Hematopoietic multipotent progenitor cell treated with erythropoietin and hydrocortisone succinate and interleukin-3 and kit ligand, for 15 days (in vitro differentiated cells): ENCODE measurements at regions not wholly inside any gene's neighbourhood (a gene's known extent, or its start where the extent isn't known, plus 50 kb on each side); places are given as distances from the start of the nearest gene placed in this dataset.
"Not testable (repeated sequence)": the region's sequence is repeated elsewhere in the genome, so short reads cannot be mapped to it uniquely, and the experiment has no call there.

Experiments used
- DNase-seq: peaks from one replicate; pipeline ENCODE4 v3.0.0-alpha.2; 2015; ENCODE audit warnings: low spot score

DNA sequence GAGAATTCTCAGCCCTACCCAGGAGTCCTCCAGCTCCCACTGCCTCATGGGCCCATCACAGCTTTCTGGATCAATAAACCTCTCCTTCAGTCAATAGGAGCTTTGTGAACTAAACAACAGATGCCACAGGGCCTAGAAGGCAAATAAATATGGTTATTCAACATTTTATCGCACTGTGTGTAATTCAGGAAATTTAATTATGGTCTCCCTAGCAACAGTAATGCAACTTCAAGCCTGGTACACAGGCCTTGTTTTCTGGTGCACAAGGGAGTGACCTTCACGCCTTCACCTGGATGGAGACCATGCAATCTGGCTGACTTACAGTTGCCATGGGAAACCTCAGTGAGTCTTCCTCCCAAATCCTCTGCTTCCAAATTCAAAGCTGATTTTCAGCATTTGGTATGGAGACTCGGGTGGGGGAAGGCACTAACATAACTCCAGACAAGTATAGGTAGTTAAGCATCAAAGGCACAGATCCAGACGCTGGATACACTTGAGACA, 441.0 kb upstream of the NPVF start:
- DNase-seq = no peak

DNA sequence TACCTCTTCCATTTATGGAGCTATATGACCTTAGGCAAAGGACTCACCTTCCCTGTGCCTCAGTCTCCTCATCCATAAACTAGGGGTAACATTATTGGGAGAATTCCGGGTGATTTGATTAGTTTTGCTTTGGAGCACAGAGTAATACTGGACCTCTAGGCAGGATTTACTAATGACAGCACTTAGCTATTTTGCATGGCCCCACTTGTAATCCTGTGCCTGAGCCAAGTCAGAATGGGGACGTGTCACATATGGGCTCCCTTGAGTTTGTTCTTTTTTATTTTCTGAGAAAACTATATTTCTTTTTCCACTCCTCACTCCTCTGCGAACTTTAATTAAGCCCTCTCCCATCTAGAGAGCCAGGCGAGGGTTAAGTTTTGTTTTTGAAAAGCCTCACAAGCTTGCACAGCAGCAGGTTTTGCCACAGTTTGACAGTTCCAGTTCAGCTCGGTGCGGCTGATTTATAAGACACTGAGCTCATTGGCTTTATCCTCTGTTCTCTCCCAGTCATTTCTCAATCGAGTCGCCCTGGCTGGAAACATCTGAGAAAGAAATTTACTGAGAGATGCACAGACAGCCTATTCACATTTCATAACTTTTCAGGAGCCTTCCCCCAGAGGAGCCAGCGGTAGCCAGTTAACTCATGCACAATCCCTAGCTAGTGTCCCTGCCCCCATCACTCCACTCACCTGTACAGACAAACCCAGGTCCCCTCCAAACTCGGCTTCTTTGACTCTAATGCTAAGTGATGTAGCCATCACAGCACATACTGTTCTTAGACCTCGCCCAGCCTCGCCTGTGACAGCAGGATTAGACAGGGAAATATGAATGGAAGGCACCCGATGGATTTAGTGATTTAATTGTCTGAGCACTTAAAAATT, 441.9 kb upstream of the NPVF start:
- no peak for DNase-seq

DNA sequence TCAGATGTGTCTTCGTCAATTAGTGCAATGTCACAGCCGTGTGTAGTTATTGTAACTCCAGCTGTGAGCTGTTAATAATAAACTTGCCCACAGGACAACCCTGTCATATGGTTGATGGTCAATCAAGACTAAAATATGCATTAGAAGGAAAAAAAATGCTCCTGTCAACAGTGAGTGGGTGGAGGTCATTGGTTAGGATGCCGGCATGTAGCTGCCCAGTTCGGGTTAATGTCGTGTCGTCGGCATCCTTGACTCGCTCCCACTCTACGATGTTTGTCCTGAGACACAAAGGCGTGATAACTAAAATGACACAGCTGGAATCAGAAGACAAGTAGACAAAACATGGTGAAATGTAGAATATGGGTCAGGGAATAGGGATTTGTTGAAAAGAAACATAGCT, 442.8 kb upstream of the NPVF start:
- DNase-seq = no peak

DNA sequence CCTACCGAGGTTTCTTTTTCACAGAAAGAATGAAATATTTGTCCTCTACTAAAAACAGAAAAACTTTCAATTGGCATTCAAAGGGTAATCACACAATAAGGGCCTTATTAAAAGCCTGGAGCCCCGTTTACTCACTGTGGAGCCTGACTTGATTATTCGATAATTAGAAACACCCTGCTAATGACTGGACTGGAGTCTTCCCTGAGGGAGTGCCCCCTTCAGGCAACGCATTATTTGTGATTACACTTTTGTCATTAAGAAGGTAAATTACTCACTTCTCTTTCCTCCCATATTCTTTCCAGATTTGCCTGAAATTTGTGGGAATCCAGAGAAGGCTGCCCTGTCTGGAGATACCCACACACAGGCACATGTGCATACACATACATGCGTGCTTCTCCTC, 444.2 kb upstream of the NPVF start:
- no peak for DNase-seq

DNA sequence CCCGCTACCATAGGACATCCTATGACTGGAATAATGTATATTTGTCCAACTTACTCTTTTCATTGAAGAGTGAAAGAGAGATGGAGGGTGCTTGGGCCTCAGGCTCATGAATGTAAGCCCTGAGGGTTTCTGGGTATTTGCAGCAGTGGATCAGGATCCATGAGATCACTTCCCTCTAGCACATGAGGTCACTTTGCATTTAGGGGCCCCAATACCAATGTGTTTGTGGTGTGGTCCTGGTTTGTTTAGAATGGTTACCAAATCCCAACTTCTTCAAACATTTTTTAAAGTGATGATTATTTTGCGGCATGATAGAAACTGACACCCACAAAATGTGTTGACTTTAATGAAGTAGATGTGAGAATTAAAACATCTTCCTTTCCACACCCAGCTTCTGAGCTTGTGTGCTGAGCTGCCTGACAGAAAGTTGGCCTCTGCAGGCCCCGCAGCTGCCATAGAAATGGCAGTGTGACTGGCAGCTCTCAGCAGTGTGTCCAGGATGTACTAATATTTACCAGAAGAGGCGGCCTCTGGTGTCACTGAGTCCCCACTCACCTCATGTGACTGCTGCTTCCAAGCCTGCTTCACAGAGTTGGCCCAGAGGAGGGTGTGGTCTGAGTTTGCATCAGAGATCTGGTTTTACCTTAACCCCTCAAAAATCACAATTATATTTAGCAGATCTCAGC, 447.6 kb upstream of the NPVF start:
- DNase-seq = no peak

DNA sequence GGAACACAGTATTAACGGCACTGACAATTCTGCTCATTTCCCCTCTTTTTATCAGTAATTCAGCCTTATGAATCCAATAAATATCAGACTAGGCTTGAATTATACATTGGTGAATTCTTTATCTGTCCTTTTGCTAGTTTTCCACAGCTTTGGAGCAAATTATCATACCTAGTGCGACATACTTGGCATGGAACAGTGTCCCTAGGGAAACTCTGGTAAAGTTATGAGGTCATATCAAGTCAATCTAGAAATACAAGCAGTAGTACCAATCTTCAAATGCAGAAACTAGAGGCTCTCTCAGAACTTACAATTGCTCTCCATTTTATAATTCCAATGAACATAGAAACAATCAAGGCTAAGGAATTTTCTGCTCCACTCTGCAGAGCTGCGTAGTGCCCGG, 449.3 kb upstream of the NPVF start:
- no peak for DNase-seq

DNA sequence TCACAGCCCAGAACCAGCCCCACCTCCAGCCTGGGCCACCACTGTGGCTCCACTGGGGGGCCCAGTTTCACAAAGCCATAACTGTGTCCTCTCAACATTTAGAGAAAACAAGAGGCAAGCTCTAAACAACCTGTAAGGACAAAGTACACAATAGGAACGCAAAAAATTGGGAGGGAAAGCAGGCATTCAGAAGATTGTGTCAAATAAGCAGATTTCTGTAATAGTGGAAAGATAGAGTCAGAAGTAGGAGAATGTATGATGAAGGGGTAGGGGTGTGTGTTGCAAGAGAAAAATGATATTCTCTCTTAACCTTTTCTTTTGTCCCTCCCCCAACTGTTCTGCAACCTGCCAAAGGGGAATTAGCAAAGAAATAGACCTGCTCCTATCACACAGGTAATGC, 449.9 kb upstream of the NPVF start:
- DNase-seq = no peak

DNA sequence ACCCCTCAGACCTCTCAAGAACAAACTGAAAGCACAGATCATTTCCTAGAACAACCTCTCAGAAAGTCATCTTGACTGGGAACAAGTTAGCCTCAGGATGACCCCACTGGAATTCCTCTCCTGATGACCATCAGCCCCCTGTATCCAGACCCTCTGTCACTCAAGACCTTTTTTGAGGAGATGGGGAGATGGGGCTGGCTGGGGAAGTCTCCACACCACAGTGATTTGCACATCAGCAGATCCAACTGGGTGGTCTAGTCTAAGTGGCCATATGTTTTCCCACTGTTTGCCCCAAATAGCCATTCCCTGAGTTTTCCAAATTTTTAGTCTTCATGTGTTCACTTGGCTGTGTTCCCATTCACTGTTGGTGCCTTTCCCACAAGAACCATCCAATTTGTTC, 452.4 kb upstream of the NPVF start:
- DNase-seq = no peak

DNA sequence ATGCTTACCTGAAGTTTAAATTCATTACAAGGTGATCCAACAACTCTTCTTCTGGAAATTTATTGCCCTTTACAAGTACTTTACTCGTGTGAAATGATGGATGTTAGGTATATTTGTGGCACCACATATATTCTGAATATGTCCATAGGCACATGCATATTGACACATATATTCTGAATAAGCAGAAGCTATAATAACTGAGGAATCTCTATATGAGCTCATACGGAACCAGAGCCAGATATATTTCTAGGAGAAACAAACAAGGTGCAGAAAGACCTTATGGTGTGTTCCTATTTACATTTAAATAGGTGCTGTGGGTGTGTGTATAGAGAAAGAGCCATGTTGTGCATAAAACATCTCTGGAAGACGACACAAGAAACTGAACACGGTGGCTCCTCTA, 456.1 kb upstream of the NPVF start:
- no peak for DNase-seq

DNA sequence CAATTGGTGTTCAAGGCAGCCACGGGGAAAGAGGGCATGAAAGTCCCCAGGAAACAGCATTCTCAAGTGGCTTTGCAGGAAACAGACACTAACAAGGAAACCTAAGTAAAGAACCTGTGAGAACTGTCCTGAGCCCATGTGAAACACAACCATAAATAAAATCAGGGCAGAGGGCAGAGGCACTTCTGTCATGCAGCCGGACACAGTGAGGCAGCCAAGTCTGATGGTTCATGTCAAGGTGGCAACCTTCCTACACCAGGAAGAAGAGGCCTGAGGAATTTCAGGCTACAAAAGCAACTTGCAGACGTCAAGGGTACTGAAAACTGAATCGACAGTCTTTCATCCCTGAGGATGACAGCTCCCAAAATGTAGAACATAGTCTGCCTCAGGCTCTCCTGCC, 458.2 kb upstream of the NPVF start:
- DNase-seq = no peak

DNA sequence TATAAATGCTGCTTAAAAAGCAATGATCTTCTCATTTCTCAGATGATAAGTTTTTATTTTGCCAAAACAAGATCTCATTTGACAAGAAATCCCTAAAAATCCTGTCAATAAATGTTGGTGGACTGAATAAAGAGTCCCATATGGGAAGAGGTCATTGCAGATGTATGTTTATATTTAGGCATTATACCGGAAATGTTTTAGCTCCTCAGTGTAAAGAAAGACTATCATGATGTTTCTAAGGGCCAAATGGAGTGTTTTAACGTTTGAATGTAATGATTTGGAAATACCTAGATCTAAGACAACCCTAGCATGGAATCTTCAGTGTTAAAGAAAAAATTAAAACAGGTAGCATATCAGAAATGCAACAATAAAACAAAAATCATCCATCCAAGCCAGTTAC, 457.8 kb upstream of the NFE2L3 start:
- no peak for DNase-seq

DNA sequence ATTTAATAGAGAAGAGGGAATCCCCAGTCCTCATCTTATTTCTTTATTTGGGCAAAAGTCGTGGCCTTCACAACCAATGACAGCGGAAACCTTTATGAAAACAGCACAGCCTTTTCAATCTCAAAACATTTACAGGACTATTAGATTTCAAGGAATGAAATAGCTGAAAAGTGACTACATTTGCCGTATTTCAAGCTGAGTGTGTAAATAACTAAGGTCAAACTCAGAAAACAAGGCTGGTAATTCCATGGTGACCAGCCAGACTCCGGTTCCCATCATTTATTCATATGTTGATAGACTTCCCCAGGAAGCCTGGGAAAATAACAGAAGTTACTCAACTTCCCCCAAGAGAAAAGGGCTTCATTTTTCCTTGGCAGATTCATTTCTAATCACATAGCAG, 457.3 kb upstream of the NFE2L3 start:
- DNase-seq = no peak

DNA sequence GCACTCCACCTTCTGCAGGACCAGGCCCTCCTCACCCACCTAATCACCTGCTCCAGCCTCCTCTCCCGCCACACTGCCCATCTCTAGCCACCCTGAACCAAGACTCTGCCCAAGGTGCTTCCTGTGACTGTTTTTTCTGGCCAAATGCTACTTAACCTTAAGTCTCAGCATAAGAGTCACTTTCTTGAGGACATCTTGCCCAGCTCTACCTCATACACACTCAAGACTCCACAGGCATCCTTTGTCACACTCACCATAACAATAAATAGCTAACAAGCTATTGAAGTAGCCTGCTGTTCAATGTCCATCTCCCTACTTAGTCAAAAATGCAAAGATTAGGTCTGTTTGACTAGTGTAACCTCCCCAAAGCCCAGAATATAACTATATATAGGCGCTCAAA, 455.4 kb upstream of the NFE2L3 start:
- no peak for DNase-seq

DNA sequence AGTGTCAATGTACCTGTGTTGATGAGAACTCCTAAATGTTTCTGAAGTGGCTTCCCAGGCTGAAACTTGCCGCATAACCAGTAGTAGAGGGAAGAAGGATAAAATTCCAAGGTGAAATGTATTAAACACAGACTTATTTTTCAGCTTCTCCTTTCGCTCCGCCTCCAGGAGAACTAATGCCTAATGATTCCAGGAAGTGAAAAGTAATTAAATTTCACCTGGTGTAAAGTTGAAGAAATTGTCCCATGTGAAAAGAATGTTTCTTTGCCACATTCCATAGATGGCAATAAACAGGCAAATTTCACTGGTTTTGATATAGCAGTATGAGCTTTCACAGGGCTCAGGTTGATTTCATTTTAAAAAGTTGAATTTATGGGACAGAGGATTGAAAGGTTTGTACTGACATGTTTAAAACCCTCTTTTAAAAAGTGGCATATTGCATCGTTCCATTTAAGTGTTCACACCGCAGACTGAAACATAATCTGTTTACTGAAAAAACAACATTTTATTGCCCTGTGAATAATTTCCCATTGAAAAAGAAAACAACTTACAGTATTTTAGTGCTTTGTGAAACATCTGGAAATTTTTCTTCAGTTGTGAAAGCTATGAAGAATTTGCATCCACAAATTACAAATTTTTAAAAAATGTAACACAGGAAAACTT, 453.4 kb upstream of the NFE2L3 start:
- DNase-seq = no peak

DNA sequence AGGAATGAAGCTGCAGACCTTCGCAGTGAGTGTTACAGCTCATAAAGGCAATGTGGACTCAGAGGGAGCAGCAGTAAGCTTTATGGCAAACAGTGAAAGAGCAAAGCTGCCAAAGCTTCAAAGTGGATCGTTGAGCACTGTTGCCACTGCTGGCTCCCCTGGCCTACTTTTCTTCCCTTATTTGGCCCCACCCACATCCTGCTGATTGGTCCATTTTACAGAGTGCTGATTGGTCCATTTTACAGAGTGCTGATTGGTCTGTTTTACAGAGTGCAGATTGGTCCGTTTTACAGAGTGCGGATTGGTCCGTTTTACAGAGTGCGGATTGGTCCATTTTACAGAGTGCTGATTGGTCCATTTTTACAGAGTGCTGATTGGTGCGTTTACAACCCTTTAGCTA, 451.9 kb upstream of the NFE2L3 start:
- DNase-seq = not testable (repeated sequence)

DNA sequence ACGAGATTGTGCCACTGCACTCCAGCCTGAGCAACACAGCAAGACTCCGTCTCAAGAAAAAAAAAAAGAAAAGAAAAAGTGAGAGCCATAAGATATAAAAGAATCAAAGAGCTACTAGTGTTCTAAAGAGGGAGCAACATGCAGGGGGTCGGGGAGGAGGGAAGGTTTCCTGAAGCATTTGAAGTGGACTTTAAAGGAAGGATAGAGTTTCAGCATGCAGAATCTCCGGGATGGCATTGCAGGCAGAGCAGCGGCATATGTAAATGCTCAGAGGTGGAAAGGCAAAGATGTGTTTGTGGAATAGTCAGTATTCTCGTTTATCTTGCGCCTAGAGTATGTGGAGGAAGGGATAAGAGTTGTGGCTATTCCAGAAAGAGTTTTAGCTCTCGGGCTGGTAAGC, 447.6 kb upstream of the NFE2L3 start:
- no peak for DNase-seq

DNA sequence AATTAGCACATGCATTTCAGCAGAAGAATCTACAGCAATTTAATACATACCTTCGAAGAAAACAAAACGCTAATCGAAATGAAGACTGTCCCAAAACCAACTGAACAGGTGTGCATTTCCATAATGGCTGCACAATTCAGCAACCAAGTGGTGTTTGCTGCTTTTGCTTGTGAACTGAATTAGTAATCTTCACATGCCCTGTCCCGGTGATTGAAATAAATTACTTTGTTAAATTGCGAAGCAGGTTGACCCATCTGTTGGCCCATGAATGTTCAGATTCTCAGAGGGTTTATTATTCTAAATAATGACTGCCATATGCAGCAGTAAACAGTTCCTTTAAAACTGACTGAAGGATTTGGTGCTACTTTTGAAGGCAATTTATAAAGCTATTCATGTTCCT, 445.2 kb upstream of the NFE2L3 start:
- no peak for DNase-seq

DNA sequence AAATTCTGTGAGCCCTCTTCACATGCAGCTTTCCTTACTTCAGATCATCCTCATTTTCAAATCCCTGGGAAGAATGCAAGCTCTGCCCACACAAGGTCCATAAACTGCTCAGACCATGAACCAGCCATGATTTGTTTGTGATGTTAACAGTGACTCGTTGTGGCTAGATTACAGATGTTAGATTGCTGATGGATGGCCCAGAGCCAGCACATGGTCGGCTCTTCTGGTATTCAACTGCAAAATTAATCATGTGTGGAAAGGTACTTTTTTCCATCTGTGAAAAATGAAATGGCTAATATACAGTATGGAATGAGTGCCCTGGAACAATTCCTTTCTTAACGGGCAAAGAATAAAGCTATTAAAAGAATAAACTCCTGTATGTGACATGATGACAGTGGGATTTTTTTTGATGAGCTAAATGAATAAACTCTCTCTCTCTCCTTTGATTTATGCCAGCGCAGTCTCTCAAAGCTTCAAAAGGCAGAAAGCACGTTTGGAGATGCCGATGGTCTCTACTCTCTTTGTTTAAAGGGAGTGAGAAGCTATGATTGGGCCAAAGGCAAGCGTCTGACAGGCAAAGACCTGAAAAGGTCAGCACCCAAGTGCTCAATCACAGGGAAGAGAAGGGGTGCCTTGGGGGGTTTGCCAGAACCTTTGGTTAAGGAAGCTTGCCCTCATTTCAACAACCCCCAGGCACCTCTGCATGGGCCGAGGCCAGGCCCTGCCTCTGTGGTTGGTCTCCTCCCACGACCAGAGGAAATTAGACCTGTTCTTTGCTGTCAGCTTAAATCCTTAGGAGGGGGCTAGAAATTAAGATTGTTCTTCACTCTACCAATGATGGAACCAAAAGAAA, 444.0 kb upstream of the NFE2L3 start:
- DNase-seq = no peak

DNA sequence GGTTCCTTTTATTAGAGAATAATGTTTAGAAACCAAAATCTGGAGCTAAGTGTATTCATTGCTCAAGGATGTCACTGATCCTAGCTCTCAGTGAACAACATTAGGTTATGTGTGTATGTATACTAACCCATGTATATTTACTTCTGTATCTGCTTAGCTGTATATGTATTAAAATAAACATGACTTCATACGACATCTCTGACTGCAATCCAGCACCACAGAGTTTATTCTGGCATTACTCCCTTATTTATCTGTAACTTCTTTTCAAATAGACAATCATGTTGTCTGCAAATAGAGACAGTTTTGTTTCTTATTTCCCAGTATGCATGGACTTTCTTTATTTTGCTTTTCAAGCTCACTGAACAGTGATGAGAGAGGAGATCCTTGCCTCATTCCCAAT, 441.0 kb upstream of the NFE2L3 start:
- no peak for DNase-seq

DNA sequence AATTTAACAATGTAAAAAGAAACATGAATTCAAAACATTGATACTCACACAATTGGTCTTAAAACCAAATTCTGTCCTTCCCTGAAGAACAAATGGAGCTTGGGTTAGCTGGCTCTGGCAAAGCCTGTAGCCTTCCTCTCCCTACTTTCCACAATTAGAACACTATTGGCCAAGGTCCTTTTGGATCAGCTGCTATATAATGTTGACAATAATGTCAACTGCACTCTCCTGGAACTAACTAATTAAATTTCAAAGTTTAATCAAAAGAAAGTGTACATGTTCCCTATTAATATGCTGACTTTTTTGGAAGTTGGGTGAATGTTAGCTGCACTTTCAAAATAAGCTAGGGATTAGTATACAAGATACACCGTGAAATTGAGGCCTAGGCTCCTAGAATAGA, 440.1 kb upstream of the NFE2L3 start:
- DNase-seq = no peak

DNA sequence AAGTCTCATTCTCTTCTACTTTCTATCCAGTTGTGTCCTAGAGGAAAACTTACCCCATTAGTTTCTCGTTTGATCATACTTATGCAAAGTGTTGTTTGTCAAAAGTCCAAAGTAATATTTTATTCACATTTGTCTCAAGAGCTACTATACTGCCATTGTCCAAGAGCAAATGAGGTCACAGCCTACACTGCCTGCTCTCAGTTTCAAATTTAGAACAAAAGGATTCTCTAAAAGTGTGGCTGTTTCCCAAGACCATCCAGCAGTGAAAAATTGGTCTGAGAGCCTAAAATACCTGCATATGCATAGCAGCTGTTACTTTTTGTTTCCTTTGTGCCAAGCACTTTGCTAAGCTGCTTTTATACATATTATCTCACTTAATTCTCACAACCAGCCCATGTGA, 439.5 kb upstream of the NFE2L3 start:
- DNase-seq = no peak

DNA sequence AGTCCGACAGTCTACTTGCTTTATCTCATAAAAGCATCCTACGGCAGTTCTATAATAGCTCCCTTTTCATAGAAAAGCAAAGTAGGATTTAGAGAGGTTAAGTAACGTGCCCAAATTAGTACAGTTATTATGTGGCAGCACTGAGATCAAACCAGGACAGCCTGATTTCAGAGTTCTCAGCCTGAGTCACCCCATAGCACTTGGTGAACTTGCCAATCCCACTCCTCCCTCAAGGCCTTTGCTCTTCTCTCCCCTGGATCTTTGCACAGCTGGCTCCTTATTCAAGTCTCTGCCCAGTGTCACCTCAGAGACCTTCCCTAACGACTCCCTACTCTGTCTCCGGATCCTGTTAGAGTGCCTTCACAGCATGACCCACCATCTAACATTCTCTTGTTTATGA, 438.0 kb upstream of the NFE2L3 start:
- DNase-seq = no peak
